Activated naive CD4-positive, alpha-beta T cell treated with Interleukin-2 at 50 U/mL for 16 hours (primary cell): ENCODE measurements at regions not wholly inside any gene's neighbourhood (a gene's known extent, or its start where the extent isn't known, plus 50 kb on each side); places are given as distances from the start of the nearest gene placed in this dataset.
"Not testable (repeated sequence)": the region's sequence is repeated elsewhere in the genome, so short reads cannot be mapped to it uniquely, and the experiment has no call there.

Experiments used
- DNase-seq: peaks from one replicate; pipeline ENCODE4 v3.0.0-alpha.2; 2020

DNA sequence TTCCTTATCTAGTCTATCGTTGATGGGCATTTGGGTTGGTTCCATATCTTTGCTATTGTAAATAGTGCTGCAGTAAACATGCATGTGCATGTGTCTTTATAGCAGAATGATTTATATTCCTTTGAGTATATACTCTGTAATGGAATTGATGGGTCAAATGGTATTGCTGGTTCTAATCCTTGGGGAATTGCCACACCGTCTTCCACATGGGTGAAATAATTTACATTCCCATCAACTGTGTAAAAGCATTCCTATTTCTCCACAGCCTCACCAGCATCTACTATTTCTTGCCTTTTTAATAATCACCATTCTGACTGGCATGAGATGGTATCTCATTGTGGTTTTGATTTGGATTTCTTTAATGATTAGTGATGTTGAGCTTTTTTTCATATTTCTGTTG, 430.5 kb upstream of the TMPRSS15 start:
- not testable (repeated sequence) for DNase-seq

DNA sequence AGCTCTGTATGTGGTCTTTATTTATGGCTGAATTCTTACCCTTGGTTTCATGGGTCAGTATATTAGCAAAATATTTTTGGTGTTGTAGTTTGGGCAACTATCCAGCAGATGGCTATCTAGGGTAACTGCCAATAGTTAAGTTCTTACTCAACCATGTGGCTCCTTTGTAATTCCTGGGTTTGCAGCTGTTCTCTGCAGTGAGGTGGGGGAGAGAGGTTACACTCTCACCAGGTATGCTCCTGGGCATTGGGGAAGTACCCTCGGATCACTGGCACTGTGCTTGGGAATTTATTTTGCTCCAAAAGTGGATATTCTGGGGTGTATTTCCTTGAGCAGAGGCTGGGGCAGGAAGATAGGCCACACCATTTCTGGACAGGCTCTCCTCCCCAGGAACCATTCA, 436.7 kb upstream of the TMPRSS15 start:
- DNase-seq: no peak

DNA sequence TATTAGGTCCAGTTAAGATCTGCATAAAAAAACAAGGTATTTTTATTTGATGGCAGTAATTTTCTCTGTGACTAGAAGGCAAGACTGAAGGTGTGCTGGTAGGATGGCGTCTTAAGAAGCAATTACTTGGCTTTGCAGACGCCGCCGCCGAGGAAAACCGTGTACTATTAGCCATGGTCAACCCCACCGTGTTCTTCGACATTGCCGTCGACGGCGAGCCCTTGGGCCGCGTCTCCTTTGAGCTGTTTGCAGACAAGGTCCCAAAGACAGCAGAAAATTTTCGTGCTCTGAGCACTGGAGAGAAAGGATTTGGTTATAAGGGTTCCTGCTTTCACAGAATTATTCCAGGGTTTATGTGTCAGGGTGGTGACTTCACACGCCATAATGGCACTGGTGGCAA, 454.0 kb upstream of the TMPRSS15 start:
- not testable (repeated sequence) for DNase-seq

DNA sequence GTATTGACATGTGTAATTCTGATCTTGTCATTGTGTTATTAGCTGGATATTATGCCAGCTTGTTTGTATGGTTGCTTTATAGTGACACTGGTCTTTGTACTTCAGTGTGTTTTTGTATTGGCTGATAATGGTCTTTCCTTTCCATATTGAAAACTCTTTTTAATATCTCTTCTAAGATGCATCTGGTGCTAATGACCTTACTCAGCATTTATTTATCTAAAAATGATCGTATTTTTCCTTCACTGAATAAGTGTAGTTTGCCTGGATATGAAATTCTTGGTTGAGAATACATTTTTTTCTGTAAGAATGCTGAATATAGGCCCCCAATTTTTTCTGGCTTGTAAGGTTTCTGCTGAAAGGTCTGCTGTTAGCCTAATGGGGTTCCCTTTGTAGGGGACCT, 465.5 kb upstream of the TMPRSS15 start:
- no peak for DNase-seq

DNA sequence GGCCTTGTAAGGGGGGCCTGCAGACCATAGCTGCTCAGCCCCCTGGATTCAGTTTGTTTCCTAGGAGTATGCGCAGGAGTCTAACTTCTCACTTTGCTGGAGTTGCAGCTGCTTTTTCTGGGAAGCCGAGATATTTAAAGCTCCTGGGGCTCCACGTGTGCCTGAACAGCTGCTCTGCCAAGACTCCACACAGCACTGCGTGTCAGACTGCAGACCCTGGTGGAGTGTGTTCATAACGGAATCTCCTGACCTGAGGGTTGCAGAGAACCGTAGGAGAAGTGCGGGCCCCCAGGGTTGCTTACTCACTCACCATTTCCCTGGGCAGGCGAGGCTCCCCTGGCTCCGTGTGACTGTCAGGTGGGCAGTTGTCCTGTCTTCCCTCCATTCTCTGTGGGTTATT, 474.3 kb upstream of the TMPRSS15 start:
- no peak for DNase-seq

DNA sequence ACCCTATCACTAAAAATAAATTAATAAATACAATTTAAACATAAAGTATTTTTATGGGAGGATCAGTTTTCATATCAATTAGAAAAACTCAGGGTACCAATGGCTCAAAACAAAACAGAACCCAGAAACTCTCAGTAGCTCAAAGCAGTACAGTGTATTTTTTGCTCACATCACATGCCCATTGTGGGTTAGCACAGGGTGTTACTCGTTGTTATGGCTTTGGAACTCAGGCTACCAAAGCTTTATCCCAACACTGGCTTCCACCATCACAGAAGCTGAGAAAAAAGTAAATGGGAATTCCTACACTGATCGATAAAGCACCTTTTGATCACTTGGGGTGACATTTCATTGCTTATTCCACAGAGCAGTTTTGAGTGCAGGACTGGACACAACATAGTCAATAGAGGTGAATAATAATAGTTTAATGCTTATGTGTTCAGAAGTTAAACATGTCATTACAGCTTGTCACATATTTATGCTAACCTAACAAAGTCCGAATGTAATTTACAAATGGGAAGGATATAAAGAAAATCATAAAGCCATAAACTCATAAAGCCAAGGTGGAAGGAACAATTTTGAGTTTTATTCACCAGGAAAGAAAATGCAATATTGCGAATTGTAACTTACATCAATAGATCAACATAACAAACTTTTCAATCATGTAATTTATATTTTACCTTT, 484.5 kb upstream of the TMPRSS15 start:
- no peak for DNase-seq

DNA sequence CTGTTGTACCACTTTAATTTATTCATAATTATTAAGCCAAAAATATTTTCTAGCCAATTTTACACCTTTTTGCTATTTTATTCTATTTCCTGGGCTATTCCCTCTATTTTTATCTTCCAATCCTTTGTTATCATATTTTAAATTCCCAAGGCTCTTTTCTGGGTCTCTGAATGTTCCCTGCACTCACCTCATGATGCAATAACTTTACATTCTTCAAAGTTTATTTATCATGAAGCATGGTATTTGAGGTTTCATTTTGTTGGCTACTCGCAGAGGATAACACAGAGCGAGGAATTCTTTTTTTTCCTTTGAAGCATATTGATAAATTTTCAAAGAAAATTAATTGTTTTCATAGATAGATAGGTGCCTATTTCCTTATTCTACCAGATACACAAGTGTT, 489.8 kb upstream of the TMPRSS15 start:
- no peak for DNase-seq

DNA sequence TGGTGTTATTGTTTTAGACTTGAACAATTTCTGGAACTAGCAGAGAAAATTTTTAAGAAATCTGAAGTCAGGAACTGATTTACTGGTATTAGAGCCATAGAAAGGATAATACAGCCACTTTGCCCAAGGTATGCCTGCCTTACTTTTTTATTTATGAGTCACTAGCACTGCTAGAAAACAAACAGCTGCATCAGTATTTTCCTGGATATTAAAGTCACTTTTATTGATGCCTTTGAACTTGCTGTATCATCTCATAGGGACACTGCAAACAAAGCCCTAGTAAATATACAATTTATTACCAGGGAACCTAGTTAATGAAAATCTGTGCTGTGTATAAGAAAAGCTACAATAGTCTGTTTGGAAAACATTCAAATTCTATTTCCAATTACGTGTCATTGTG, 490.8 kb upstream of the TMPRSS15 start:
- DNase-seq: no peak

DNA sequence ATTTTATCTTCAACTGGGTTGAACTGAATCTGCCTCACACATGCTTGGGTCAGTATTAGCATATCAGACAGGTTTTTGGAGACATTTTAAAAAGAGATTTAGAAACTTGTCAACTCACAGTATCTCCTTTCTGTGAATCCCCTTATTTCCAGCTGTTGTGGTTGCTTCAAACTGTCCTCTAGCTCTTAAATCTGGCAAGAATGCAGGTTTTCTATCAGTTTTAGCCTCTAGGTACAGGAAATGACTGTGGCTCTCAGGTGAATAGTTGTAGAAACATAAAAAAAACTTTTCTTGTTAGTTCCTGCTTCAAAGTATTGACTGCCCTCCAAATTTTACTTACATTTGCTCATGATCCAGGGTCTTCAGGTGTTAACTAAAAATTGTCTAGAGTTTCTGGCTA, 495.7 kb upstream of the TMPRSS15 start:
- no peak for DNase-seq

DNA sequence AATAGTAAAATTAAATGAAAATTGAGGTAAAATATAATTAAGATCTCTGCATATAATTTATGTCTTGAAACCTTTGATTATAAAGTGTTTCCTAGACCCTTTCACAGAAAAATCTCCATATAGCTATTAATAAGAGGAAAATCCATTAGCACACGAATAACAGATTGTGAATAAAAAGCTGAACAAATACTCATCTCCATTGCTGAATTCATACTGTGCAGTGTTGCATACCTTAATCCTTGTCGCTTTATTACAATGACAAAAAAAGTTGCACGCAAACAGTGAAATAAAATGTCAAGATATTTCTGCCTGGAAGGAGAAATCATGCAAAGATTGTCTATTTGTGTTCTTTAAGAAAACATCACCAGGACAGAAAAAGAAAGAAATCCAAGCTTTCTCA, 499.1 kb upstream of the TMPRSS15 start:
- no peak for DNase-seq

DNA sequence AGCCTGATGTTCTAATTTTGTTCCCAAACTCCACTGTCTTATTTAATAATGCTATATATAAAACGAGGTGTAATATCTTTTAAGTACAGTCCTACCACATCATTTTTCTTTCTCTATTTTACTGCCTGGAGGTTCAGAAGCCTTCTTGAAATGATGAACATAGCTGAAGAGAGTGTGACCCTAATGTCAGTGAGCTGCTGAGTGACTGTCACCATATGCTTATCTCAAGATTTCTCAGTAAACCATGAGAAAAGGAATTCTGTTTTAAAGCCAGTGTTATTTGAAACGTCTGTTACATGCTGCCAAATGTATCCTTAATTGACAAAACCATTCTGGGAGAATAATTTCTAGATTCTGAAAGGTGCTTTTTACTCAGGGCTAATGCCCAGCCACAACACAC, 503.5 kb upstream of the TMPRSS15 start:
- no peak for DNase-seq

DNA sequence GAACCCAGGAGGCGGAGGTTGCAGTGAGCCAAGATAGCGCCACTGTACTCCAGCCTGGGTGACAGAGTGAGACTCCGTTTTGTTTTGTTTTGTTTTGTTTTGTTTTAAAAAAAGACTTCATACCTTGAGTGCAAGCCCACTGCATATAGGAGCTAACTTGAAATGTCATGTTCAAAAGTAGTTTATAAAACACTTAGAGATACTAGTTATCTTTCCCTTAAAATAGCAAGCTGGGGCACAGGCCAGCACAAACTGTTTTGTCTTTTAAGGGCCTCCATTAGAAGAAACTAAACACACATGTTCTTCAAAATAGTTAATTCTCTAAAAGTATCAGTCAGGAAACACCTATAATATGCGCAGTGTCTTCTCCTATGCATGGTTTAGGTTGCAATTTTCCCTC, 505.1 kb upstream of the TMPRSS15 start:
- DNase-seq: no peak

DNA sequence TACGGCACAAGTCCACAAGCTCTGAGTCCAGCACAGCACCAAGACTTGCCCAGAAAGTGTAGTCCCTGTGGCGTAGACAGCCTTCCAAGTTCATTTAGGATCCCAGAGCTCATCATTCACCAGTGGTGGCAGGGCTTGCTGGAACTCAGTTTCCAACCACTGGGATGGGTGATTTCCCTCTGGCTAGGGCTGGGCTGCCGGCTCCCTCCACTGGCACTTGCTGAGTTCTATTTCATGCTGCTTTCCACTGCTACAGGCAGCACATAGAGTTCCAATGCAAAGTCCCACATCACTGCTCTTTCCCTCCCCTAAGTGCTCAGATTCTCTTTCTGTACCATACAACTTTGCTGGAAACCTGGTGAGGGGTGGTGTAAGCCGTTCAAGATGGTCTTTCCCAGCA, 510.3 kb upstream of the TMPRSS15 start:
- no peak for DNase-seq

DNA sequence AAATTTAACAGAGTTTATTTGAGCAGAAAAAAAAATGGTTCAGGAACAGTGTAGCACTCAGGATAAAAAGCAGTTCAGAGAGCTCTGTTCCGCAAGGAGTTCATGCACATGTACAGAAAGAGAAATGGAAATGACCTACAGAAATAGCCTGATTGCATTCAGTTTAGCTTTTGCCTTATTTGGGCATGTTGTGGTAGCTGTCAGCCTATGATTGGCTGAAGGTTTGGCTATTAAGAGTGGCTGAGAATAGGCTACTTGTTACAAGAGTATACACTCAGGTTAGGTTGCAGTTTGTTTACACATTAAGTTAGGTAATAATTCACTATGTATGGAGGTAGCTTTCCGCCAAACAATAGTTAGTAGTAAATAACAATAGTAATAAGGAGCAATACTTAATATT, 511.0 kb upstream of the TMPRSS15 start:
- DNase-seq: no peak

DNA sequence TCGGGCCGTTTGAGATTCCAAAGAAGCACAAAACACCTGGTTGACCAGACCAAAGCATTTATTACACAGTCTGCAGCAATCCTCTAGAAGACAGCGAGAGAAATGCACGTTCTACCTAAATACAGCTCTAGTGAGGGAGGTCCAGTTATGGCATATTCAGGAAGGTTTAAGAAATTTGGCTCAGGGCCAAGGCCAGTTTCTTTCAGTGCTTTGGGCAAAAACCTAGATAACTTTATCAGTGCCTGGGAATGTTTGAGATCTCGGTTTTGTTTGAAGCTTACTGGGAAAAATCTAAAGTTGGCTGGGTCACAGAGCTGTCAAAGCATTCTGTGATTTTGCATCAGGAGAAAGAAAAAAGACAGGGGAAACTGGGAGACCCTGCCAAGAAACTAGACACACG, 514.0 kb upstream of the TMPRSS15 start:
- DNase-seq: no peak

DNA sequence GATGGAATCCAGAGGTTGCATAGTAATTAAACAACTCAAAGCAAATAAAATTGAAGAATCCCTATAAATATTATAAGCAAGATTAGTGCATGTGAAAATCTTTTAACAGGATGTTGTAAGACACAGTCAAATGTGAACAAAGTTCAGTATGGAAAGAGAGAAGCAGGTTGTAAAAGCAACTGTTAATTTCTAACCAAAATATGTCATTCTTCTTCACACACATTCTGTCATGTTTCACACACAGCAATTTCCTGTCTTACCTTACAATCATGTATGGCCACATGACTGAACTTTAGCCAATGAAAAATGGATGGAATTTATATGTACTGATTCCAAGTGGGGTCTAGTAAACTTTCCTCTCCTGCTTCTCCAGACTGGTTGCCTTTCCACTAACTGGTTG, 527.7 kb upstream of the TMPRSS15 start:
- DNase-seq: no peak

DNA sequence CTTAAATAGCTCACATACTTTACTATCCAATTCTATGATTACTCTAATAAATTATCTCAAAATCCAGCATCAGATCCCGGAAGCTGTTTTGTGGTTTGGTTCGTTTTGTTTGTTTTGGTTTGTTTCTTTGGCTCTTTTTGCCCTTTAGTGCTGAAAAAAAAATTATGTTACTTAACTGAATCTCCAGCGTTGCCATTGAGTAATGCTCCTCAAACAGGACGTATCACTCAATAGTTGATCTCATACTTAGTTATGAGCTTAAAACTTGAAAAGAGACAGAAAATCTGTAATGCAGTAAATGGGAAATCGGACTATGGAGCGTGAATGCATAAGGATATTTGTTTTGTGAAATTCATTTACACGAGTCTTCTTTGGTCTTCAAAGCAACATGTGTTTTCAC, 533.8 kb upstream of the TMPRSS15 start:
- no peak for DNase-seq

DNA sequence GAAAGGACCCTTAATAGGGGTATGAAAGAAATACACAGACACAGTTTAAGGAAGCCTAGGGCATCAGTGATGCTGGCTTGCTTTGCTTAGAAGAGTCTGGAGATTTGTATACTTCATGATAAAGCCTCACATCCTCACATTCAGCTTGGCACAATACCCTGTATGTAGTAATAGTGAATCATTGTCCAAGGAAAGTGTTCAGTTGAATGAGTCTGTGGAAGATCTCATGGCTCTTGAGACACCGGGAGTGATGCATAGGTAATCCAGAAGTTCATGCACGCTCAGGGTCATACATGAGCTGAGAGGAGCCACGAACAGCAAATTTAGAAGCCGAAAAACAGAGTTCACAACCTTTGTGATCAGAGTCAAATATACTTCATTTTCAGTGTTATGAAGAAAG, 537.2 kb upstream of the TMPRSS15 start:
- DNase-seq: no peak

DNA sequence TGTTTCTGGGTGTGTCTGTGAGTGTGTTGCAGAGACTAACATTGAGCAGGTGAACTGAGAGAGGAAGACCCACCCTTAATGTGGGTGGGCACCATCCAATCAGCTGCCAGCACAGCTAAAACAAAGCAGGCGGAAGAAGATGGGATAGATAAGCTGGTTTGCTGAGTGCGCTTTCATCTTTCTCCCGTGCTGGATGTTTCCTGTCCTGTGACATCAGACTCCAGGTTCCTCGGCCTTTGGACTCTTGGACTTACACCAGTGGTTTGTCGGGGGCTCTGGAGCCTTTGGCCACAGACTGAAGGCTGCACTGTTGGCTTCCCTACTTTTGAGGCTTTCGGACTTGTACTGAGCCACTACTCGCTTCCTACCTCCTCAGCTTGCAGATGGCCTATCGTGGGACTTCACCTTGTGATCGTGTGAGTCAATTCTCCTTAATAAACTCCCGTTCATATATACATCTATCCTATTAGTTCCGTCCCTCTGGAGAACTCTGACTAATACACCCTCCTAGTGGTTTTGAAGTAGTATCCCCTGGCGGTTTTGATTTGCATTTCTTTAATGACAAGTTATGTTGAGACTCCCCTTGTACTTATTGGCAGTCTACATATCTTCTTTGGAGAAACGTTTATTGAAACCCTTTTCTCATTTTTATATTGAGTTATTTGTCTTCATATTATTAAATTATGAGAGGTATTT, 546.6 kb upstream of the TMPRSS15 start:
- DNase-seq: no peak

DNA sequence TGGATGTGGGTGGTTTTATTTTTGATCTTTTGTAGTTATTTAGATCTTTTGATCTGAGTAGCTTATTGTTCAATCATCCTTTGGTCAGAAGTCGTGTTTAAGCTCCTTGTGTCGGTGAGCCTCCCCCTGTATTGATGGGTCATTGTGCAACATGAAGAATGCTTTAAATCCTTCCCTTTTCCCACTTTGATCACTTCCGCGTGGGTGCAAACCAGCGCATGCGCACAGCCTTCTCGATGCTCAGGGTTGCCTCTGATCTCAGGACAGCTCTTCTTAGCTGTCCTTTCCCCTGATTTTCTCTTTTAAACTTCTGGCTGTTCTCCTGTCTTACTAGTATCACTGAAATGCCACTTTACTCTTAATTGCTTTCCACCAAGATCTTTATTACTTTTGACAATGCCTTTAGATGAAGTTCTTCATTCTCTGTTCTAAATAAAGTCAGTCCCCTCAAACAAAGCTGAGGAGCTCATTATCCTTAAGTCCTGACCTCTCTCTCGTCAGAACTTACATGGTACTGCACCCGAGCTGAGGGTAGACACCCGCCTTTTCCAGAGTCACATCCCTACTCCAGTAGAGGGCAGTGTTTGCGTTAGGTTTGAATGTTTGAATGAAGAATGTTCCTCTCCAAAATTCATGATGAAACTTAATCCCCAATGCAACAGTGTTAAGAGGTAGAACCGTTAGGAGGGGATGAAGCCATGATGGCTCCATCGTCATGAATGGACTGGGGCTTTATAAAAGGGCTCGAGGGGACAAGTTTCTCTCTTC, 547.9 kb upstream of the TMPRSS15 start:
- no peak for DNase-seq

DNA sequence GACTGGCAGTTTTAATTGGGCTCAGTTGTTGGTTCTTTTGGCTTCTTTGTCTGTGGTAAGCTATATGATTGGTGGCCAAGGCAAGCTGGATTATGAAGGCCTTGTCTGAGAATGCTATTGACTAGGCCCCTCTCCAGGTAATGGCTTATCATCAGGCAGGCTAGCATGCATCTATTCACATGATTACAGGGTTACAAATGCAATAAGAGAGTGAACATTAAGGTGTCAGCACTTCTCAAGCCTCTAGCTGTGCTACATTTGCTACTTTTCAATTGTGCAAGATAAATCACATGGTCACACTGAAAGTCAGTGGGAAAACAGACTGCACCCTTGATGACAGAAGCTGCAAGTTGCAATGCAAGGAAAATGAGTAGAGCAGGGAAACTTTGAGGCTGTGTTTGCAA, 550.9 kb upstream of the TMPRSS15 start:
- no peak for DNase-seq

DNA sequence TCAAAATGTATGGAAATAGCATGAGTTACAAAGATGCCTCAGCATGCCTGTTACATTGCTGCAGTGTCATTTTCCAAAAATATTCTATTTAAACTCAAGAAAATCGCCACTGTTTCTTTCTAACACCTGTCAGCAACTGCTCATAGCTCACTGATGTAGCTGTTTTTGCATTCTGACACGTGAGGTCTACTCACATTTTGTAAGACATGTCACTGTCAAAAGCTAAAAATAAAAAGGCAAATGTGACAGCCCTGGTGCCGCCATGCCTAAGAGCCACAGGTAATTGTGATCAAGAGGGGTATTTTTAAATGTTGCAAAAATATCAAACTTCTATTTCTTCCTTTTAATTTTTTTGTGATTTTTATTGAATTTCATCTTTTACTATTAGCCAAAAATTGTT, 556.2 kb upstream of the TMPRSS15 start:
- no peak for DNase-seq

DNA sequence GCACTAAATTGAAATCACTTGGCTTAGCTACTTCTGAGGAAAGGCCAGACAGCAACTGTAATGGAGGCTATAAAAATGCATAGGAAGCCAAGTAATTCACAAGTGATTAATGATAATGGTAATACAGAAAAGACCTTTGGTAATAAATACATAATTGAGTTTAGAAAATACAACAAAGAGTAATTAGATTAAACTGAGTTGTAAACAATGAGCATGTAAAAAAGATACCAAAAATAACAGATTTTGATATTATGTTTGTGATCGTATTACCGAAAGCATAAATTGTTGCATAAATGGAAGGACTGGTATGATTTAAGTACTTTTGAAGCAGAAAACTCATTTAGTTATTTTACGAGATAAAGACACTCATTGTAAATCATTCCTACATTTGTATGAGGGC, 556.7 kb upstream of the TMPRSS15 start:
- DNase-seq: no peak

DNA sequence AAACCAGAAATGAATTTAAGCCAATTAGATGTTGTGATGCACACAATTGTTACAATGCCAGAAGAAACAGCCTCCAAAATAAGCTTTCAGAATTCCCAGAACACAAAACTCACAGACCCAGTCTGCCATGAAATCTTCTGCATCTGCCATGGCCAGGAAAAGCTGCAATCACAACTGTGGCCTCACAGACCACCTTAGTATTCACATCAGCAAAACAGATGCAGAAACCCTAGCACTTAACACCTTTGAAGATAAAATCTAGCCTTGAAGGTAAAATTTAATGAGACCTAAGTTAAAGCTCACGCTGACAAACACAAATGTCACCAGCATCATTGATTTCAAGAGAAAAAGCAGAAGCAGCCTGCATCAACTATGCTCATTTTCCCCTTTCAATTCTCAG, 566.8 kb upstream of the TMPRSS15 start:
- no peak for DNase-seq
